Activated CD4-positive, alpha-beta memory T cell treated with anti-CD3 and anti-CD28 coated beads, Interleukin-2, amount 10 ng/mL, durations not matched to agents 7 days and 5 days (primary cell): ENCODE measurements at regions not wholly inside any gene's neighbourhood (a gene's known extent, or its start where the extent isn't known, plus 50 kb on each side); places are given as distances from the start of the nearest gene placed in this dataset.
"Not testable (repeated sequence)": the region's sequence is repeated elsewhere in the genome, so short reads cannot be mapped to it uniquely, and the experiment has no call there.

Experiments
- CTCF ChIA-PET: fragments of 350-600 bp; sonication (Branson Sonifier 250); formaldehyde crosslinking; loops from one replicate; lab custom pipeline; 2021; ENCODE audit warnings: antibody characterized with exemption, inconsistent platforms; lab: Charles Lee
- POLR2A ChIA-PET: fragments of 350-600 bp; sonication (Branson Sonifier 250); formaldehyde crosslinking; loops from one replicate; lab custom pipeline; 2021; ENCODE audit warnings: antibody characterized with exemption; lab: Charles Lee
- DNase-seq: peaks from one replicate; pipeline ENCODE4 v3.0.0-alpha.2; 2020
- H3K27ac Mint-ChIP-seq: one replicate; pipeline ENCODE4 v1.8.0; 2021; ENCODE audit warnings: mild to moderate bottlenecking, mixed read lengths
- H3K27me3 Mint-ChIP-seq: one replicate; pipeline ENCODE4 v1.8.0; 2021; ENCODE audit warnings: mixed read lengths
- H3K36me3 Mint-ChIP-seq: one replicate; pipeline ENCODE4 v1.8.0; 2021; ENCODE audit warnings: low read depth, mixed read lengths
- H3K4me1 Mint-ChIP-seq: one replicate; pipeline ENCODE4 v1.8.0; 2021; ENCODE audit warnings: mixed read lengths
- H3K4me3 Mint-ChIP-seq: one replicate; pipeline ENCODE4 v1.8.0; 2021; ENCODE audit warnings: mild to moderate bottlenecking, mixed read lengths
- H3K9me3 Mint-ChIP-seq: one replicate; pipeline ENCODE4 v1.8.0; 2021; ENCODE audit warnings: mixed read lengths

DNA sequence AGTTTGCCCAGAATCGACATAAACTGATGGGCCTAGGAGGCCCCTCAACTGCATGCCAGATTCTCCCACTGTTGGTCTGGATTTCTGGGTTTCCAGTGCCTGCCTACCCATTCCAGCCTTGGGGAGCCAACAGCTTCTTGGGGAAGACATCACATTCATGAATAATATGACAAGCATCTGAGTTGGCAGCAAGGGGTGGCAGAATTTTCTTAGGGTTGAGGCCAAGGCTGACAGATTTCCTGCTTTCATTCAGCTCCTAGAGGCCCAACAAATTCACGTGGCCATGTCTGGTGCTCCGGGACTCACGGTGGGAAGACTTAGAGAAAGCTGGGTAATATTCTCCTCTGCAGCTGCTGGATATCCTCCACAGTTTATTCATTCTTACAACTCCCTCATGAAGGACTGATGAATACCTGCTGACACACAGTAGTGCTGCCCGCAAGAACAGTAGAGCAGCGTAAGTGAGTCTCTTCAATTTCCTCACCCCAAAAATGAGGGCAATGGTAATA lies 305.0 kb upstream of the TNC start:
- DNase-seq, result no peak
- Mint-ChIP-seq H3K4me3 (no peak overlapping the region), H3K27me3 (no peaks in the 10 kb centered on the region), H3K4me1 (no peaks in the 10 kb centered on the region), H3K27ac (no peak overlapping the region), H3K36me3 (no peaks in the 10 kb centered on the region), H3K9me3 (peaks cover 12% of the 10 kb centered on the region)
- CTCF ChIA-PET, result no interaction called here
- POLR2A ChIA-PET, result interaction anchor here (0.6 kb wide), 1 partner anchor 427 kb away, joined by 4 read pairs; no protein-coding TSS in a partner anchor

DNA sequence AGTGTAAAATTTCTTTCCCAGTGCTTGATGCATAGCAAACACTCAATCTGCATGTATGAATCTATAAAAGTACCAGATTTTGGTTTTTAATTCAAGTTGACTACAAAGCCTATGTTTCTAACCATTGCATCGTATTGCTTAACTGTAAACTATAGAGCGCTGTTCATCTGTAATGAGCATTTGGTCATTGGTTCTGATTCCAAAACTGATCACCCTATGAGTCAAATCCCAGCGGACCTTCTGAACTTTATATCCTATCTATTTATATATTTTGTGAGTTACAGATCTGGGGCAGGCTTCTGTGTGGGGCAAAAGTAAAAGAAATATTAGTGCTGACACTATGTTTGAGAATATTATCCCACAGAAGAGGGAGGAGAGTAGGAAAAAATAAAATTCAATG lies 305.7 kb upstream of the TNC start:
- H3K36me3 Mint-ChIP-seq, result no peaks in the 10 kb centered on the region
- CTCF ChIA-PET, result no interaction called here
- no peak for DNase-seq
- POLR2A ChIA-PET, result no interaction called here
- peaks cover 12% of the 10 kb centered on the region for H3K9me3 Mint-ChIP-seq
- H3K27me3 Mint-ChIP-seq, result no peaks in the 10 kb centered on the region
- H3K27ac Mint-ChIP-seq, result no peak overlapping the region
- no peak overlapping the region for H3K4me3 Mint-ChIP-seq
- no peaks in the 10 kb centered on the region for H3K4me1 Mint-ChIP-seq

DNA sequence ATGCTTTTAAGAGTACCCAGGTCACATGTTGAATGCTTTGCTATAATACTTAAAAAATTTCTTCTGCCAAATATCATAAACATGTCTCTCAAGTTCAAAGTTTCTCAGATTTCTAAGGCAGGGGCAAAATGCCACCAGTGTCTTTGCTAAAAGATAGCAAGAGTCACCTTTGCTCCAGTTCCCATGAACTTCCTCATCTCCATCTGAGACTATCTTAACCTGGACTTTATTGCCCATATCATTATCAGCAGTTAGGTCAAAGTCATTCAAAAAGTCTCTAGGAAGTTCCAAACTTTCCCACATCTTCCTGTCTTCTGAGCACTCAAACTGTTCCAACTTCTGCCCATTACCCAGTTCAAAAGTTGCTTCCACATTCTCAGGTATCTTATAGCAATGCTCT lies 307.6 kb upstream of the TNC start:
- H3K27ac Mint-ChIP-seq, result no peak overlapping the region
- no peak overlapping the region for H3K4me3 Mint-ChIP-seq
- H3K36me3 Mint-ChIP-seq, result no peaks in the 10 kb centered on the region
- no peak for DNase-seq
- no peaks in the 10 kb centered on the region for H3K27me3 Mint-ChIP-seq
- CTCF ChIA-PET, result no interaction called here
- peaks cover 10% of the 10 kb centered on the region for H3K9me3 Mint-ChIP-seq
- POLR2A ChIA-PET, result no interaction called here
- H3K4me1 Mint-ChIP-seq, result no peaks in the 10 kb centered on the region

DNA sequence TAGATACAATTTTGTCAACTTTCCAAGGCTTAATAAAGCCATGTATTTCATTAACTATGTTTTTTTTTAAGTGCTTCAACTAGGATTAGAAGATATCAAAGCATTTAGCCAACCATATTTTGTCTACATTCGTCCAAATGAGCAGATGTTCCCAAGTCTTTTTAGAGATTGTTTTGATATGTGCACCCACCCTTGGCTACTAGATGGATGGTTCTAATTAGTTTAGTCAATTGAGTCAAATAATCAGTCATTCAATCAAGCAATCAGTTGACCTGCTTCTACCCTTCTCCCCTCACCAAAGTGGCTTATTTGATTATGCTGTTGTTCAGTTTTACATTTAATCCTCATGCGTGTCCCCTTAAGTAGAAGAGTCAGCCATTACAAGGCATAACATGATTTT lies 319.5 kb upstream of the TNC start:
- DNase-seq, result no peak
- Mint-ChIP-seq H3K9me3 (no peaks in the 10 kb centered on the region), H3K27ac (no peak overlapping the region), H3K27me3 (no peaks in the 10 kb centered on the region), H3K4me1 (no peaks in the 10 kb centered on the region), H3K4me3 (no peak overlapping the region), H3K36me3 (no peaks in the 10 kb centered on the region)
- ChIA-PET POLR2A (no interaction called here), CTCF (no interaction called here)

DNA sequence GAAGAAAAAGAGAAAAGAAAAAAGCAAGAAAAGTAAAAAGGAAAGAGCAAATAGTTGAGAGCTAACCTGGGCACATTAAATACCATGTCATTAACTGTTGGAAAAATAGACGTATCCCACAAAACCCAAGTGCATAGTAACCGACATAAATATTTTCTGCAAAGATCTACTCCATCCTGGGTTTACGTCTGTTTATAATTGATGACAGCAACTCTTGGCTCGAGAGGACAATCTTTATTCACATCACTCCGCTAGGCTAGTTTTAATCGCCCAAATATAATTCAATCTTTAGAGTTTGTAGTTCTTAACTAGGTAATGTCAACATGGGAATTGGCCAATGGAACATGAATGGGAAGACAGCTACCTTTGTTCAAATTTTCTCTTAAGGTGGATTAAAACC lies 321.7 kb upstream of the TNC start:
- H3K9me3 Mint-ChIP-seq, result no peaks in the 10 kb centered on the region
- no peak for DNase-seq
- H3K27me3 Mint-ChIP-seq, result no peaks in the 10 kb centered on the region
- no peaks in the 10 kb centered on the region for H3K4me1 Mint-ChIP-seq
- CTCF ChIA-PET, result no interaction called here
- POLR2A ChIA-PET, result no interaction called here
- H3K27ac Mint-ChIP-seq, result no peak overlapping the region
- no peaks in the 10 kb centered on the region for H3K36me3 Mint-ChIP-seq
- no peak overlapping the region for H3K4me3 Mint-ChIP-seq

DNA sequence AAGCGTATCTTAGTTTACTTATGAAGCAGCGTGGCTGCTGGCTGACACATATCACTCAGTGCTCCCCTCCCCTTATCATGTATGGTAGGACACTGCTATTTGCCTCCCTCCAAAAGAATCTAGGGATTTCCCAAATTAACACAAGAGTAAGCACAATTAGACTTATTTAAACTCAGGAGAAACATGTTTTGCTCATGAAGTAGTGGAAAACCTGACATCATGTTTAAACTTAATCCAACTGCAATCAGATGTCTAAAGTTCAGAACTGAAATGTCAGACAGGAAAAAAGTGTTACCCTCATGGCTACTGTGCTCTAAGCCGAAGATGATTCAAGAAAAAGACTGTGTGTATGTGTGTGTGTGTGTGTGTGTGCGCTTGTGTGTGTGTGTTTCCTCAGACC lies 324.1 kb upstream of the TNC start:
- Mint-ChIP-seq H3K9me3 (no peaks in the 10 kb centered on the region), H3K4me3 (no peak overlapping the region), H3K36me3 (no peaks in the 10 kb centered on the region), H3K27ac (no peak overlapping the region), H3K4me1 (no peaks in the 10 kb centered on the region), H3K27me3 (peaks cover 2% of the 10 kb centered on the region)
- CTCF ChIA-PET, result no interaction called here
- POLR2A ChIA-PET, result no interaction called here
- no peak for DNase-seq

DNA sequence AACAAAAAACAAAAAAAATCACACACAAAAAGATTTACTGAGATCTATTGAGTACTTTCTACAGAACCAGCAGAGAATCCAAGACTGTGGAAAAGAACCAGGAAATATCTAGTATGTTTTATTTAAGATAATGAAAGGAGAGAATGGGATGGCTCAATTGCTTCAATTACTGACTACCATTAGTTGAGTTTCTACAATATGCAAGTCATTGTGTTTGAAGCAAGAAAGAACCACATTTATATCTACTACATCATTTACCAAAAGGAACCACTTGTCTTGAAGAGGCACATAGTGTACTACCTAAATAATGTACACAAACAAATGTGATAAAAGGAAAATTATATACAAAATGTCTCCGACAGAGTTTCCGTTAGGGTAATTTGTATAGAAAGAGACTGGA lies 325.9 kb upstream of the TNC start:
- ChIA-PET CTCF (no interaction called here), POLR2A (no interaction called here)
- no peak overlapping the region for H3K4me3 Mint-ChIP-seq
- no peaks in the 10 kb centered on the region for H3K4me1 Mint-ChIP-seq
- no peaks in the 10 kb centered on the region for H3K9me3 Mint-ChIP-seq
- DNase-seq, result no peak
- peaks cover 3% of the 10 kb centered on the region for H3K27me3 Mint-ChIP-seq
- no peaks in the 10 kb centered on the region for H3K36me3 Mint-ChIP-seq
- no peak overlapping the region for H3K27ac Mint-ChIP-seq

DNA sequence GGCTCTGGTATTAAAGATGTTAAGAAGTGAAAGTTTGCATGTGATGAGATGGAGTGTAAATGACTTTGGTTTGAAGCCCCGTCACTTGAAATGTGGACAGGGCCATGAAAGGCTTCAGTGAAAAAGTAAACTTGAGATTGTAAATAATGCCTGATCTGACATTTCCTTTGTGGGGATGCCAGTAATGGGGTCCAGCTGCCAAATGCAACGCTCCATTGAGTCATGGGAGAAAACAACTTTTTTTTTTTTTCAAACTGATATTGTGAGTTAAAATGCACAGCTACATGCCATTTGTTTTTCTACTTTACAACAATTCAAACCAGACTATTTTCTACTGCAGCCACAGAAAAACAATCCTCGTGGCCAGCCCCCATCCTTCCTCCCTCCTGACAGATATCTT lies 327.0 kb upstream of the TNC start:
- ChIA-PET CTCF (no interaction called here), POLR2A (no interaction called here)
- H3K4me1 Mint-ChIP-seq, result no peaks in the 10 kb centered on the region
- H3K4me3 Mint-ChIP-seq, result no peak overlapping the region
- H3K27me3 Mint-ChIP-seq, result peaks cover 5% of the 10 kb centered on the region
- H3K36me3 Mint-ChIP-seq, result no peaks in the 10 kb centered on the region
- H3K9me3 Mint-ChIP-seq, result no peaks in the 10 kb centered on the region
- H3K27ac Mint-ChIP-seq, result no peak overlapping the region
- no peak for DNase-seq

DNA sequence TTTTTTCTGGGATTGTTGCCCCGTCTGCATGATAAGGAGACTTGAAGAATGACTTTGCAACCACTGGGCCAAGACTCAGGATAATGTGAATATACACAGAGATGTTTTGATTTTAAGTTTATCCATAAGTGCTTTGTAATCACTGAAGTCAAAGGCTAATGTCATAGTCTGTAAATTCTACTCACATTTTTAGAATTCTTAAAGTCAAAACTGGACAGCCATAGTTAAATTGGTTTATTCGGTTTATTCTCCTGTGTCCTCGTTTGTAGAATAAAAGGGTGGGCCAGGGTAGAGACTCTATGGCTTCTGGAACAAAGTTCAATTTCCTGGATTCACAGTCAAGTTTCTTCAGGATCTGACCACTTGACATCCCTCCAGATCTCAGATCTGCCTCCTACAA lies 327.7 kb upstream of the TNC start:
- DNase-seq, result no peak
- POLR2A ChIA-PET, result no interaction called here

DNA sequence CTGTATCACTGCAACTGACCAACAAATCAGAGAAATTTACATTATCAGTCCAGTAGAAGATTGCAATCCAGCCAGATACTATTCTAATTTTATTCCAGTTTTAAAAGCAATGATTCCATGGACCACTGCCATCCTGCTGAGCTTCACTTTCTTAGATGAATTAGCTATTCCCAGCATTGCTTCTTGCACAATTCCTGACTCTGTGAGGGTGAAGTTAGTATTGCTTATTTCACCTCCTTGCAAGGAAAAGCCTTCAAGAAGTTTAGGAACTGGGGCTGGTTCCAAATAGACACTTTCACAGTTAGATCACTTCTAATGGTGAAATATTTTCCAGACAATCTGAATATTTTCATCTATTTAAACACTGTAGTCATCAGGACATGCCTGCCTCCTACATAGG lies 338.6 kb upstream of the TNC start:
- DNase-seq, result no peak
- CTCF ChIA-PET, result no interaction called here
- H3K27ac Mint-ChIP-seq, result no peak overlapping the region
- no peak overlapping the region for H3K4me3 Mint-ChIP-seq
- no peaks in the 10 kb centered on the region for H3K9me3 Mint-ChIP-seq
- POLR2A ChIA-PET, result no interaction called here
- no peaks in the 10 kb centered on the region for H3K4me1 Mint-ChIP-seq
- peaks cover 2% of the 10 kb centered on the region for H3K27me3 Mint-ChIP-seq
- H3K36me3 Mint-ChIP-seq, result no peaks in the 10 kb centered on the region

More for the DNA sequence above, 327.7 kb upstream of the TNC start:
- CTCF ChIA-PET, result no interaction called here
- H3K27ac Mint-ChIP-seq, result no peak overlapping the region
- no peaks in the 10 kb centered on the region for H3K9me3 Mint-ChIP-seq
- no peaks in the 10 kb centered on the region for H3K4me1 Mint-ChIP-seq
- H3K4me3 Mint-ChIP-seq, result no peak overlapping the region
- H3K27me3 Mint-ChIP-seq, result peaks cover 5% of the 10 kb centered on the region
- H3K36me3 Mint-ChIP-seq, result no peaks in the 10 kb centered on the region

DNA sequence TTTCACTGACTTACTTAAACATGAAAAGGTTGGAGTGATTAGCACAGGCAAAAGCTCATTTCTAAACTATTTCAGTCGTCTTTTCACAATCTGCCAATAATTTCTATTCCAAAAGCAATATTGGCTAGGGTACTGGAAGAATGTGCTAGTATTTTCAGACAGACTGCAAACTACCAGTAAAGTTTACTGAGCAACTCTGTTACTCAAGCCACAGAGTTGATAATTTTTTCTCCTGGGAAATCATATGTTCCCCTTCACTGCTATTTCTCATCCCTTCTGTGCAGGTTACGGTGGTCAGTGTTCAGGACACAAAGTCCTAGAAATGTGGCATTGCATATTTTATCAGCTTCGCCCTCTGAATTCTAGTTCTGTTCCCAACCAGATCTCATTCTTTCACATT lies 343.3 kb upstream of the TNC start:
- Mint-ChIP-seq H3K4me3 (no peak overlapping the region), H3K4me1 (no peaks in the 10 kb centered on the region), H3K36me3 (no peaks in the 10 kb centered on the region), H3K27ac (no peak overlapping the region), H3K27me3 (no peaks in the 10 kb centered on the region), H3K9me3 (no peaks in the 10 kb centered on the region)
- DNase-seq, result no peak
- POLR2A ChIA-PET, result no interaction called here
- CTCF ChIA-PET, result no interaction called here

DNA sequence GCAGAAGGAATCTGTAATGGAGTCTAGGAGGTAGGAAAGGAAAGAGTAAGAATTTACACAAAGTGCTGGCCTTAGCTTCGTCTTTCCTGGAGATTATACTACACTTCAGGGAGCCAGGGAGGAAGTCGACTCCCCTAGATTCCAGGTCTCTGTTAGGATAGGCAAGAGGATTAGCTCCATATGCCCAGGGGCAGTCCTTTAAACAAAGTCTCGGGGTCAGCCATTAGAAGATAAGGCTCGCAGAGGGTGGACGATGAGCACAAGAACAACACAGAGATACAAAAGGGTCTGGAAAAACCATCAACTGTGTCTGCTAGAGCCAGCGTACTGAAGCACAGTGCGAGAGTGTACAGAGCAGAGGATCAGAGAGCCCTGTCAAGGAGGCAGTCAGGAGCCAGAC lies 344.7 kb upstream of the TNC start:
- no peak for DNase-seq
- no peaks in the 10 kb centered on the region for H3K27me3 Mint-ChIP-seq
- no peaks in the 10 kb centered on the region for H3K9me3 Mint-ChIP-seq
- ChIA-PET POLR2A (no interaction called here), CTCF (no interaction called here)
- H3K4me1 Mint-ChIP-seq, result no peaks in the 10 kb centered on the region
- H3K4me3 Mint-ChIP-seq, result no peak overlapping the region
- no peaks in the 10 kb centered on the region for H3K36me3 Mint-ChIP-seq
- H3K27ac Mint-ChIP-seq, result no peak overlapping the region

DNA sequence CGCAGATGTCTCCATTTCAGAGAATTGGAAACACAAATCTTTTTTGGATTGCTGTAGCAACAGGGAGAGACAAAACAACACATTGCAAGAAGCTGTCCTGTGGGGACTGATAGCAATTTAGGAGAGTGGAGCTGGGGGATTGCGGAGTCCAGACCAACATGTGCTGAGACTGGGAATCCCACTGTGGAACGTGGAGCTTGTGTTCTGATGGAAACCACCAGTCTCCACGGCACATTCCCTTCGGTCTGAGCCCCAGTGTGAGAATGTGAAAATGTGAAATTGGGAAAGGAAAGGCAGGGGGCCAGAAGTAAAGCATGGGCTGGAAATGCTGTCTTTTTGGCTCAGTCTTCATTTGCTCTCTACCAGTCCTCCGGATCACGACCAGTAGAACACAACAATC lies 348.8 kb upstream of the TNC start:
- ChIA-PET POLR2A (no interaction called here), CTCF (no interaction called here)
- Mint-ChIP-seq H3K4me1 (no peaks in the 10 kb centered on the region), H3K36me3 (no peaks in the 10 kb centered on the region), H3K4me3 (no peak overlapping the region), H3K9me3 (no peaks in the 10 kb centered on the region), H3K27ac (no peak overlapping the region), H3K27me3 (no peaks in the 10 kb centered on the region)
- no peak for DNase-seq

DNA sequence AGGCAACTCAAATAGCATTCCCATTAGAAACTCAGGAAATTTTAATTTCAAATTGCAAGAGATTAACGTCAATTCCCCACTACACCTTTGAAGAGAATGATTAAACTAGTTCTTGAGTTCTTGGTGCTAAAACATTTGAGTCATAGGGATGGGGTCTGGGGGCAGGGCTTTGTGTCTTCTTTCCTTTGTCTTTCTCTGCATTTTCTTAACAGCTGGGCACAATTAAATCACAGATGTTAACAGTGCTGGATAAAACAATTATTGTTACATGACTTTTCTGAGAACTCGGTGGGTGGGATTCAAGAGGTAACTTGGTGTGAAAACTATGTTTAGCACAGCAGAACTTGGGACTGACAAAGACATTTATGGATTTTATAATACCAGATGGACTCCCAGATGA lies 351.9 kb upstream of the TNC start:
- Mint-ChIP-seq H3K27ac (no peak overlapping the region), H3K4me3 (no peak overlapping the region), H3K9me3 (no peaks in the 10 kb centered on the region), H3K36me3 (no peaks in the 10 kb centered on the region), H3K27me3 (peaks cover 2% of the 10 kb centered on the region), H3K4me1 (no peaks in the 10 kb centered on the region)
- DNase-seq, result no peak
- ChIA-PET POLR2A (no interaction called here), CTCF (no interaction called here)

DNA sequence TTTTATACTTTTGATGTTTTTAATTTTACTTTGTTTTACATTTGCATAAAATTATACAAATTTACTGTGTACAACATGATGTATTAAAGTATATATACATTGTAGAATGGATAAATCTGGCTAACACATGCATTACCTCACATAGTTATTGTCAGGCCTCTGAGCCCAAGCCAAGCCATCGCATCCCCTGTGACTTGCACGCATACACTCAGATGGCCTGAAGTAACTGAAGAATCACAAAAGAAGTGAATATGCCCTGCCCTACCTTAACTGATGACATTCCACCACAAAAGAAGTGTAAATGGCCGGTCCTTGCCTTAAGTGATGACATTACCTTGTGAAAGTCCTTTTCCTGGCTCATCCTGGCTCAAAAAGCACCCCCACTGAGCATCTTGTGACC lies 355.1 kb upstream of the TNC start:
- H3K9me3 Mint-ChIP-seq, POLR2A ChIA-PET, CTCF ChIA-PET, DNase-seq, H3K4me1 Mint-ChIP-seq, H3K36me3 Mint-ChIP-seq, H3K4me3 Mint-ChIP-seq, H3K27ac Mint-ChIP-seq, H3K27me3 Mint-ChIP-seq: not testable (repeated sequence)
